T-cell (primary cell): ENCODE measurements at regions not wholly inside any gene's neighbourhood (a gene's known extent, or its start where the extent isn't known, plus 50 kb on each side); places are given as distances from the start of the nearest gene placed in this dataset.

ENCODE experiments used
- ATAC-seq, 4 experiments: fragments of 200-7000 bp in 3 of 4; fragments of 150-1000 bp in 1 of 4; cut with Tn5 transposase; replicated peaks in 1 of 4; 1 replicate in 3 of 4; 2 replicates in 1 of 4; pipeline ENCODE4 v1.10.0; 2021; ENCODE audit warnings: moderate library complexity in 3 of 4, mild to moderate bottlenecking in 2 of 4, moderate number of reproducible peaks in 1 of 4
- CTCF ChIA-PET, 2 donors: fragments of 300-600 bp; sonication (Branson Sonifier 250); formaldehyde crosslinking; loops; one replicate each; lab custom pipeline; 2022; ENCODE audit warnings: antibody characterized with exemption in 2 of 2; lab: Charles Lee
- POLR2A ChIA-PET, 2 donors: fragments of 300-600 bp; sonication (Branson Sonifier 250); formaldehyde crosslinking; loops; one replicate each; lab custom pipeline; 2022; ENCODE audit warnings: antibody characterized with exemption in 2 of 2; lab: Charles Lee
- DNase-seq, 35 experiments: peaks; one replicate each; pipeline versions ENCODE4 v3.0.0 to v3.0.0-alpha.2; 2013 to 2023
- H3K27ac ChIP-seq: one replicate; pipeline ENCODE4 v1.5.1; 2013; ENCODE audit warnings: low read length
- H3K27me3 ChIP-seq, 2 experiments: replicated peaks in 1 of 2; 1 replicate in 1 of 2; 2 replicates in 1 of 2; pipeline versions ENCODE4 v1.6.1 to v1.7.0; 2013; ENCODE audit warnings: low read length in 1 of 2, mixed read lengths in 1 of 2; ENCODE audit not compliant: control insufficient read depth in 2 of 2, insufficient read depth in 2 of 2; ENCODE audit errors: extremely low read depth in 1 of 2
- H3K36me3 ChIP-seq, 2 donors: 1 replicate in 1 of 2; 2 replicates in 1 of 2; pipeline versions ENCODE4 v1.6.1 to v1.7.0; 2013; ENCODE audit warnings: low read length in 1 of 2; ENCODE audit not compliant: control insufficient read depth in 2 of 2, insufficient read depth in 1 of 2; ENCODE audit errors: extremely low read depth in 1 of 2
- H3K4me1 ChIP-seq, 2 experiments: 1 replicate in 1 of 2; 2 replicates in 1 of 2; pipeline versions ENCODE4 v1.6.1 to v1.7.0; 2013; ENCODE audit warnings: low read length in 2 of 2, mixed read lengths in 1 of 2; ENCODE audit not compliant: insufficient read depth in 2 of 2, control insufficient read depth in 1 of 2; ENCODE audit errors: extremely low read depth in 1 of 2
- H3K4me3 ChIP-seq, 2 donors: 1 replicate in 1 of 2; 2 replicates in 1 of 2; pipeline versions ENCODE4 v1.5.1 to v1.7.0; 2013; ENCODE audit warnings: mild to moderate bottlenecking in 2 of 2, low read length in 1 of 2, moderate library complexity in 1 of 2; ENCODE audit not compliant: control insufficient read depth in 1 of 2; ENCODE audit errors: extremely low read depth in 1 of 2
- H3K9me3 ChIP-seq: 2 replicates; pipeline ENCODE4 v1.7.0; 2013
- H3K27ac Mint-ChIP-seq, 2 donors: one replicate each; pipeline ENCODE4 v1.8.0; 2020 to 2021; ENCODE audit warnings: mild to moderate bottlenecking in 2 of 2, mixed read lengths in 2 of 2
- H3K27me3 Mint-ChIP-seq, 2 donors: one replicate each; pipeline ENCODE4 v1.8.0; 2021 to 2022; ENCODE audit warnings: mixed read lengths in 2 of 2
- H3K36me3 Mint-ChIP-seq: one replicate; pipeline ENCODE4 v1.8.0; 2021; ENCODE audit warnings: mixed read lengths
- H3K4me1 Mint-ChIP-seq, 3 donors: one replicate each; pipeline ENCODE4 v1.8.0; 2020 to 2022; ENCODE audit warnings: mixed read lengths in 3 of 3, mild to moderate bottlenecking in 1 of 3
- H3K4me3 Mint-ChIP-seq, 3 donors: one replicate each; pipeline ENCODE4 v1.8.0; 2020 to 2022; ENCODE audit warnings: mild to moderate bottlenecking in 3 of 3, mixed read lengths in 3 of 3, moderate library complexity in 3 of 3
- H3K9me3 Mint-ChIP-seq, 3 donors: one replicate each; pipeline ENCODE4 v1.8.0; 2020 to 2022; ENCODE audit warnings: mixed read lengths in 3 of 3
- WGBS: methylation state at CpG from one replicate; pipeline ENCODE4 v1.1.5; 2013; ENCODE audit warnings: missing lambda C conversion rate; ENCODE audit not compliant: insufficient coverage; 5-methylcytosine and 5-hydroxymethylcytosine counted together

DNA sequence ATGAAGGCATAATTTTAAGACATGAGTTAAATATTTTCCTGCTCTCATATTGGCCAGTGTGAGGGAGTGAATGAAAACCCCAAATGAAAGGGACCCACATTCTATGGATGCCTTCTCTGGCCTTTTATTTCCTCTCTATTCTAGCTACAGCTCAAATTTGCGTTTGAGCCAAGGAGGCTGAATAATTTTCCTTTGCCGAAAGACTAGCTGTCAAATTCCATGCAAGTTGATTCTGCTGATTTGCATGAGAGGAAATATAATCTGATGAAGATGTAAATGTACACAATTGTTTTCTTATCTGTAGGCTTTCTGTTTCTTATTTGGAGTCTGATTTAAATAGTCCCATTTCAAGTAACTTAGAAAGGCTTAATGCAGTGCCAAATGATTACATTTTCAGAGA lies 438.4 kb upstream of the SPRED2 start:
- Mint-ChIP-seq H3K27me3 (peaks cover 6 to 14% of the 10 kb centered on the region in 2 donors), H3K36me3 (no peaks in the 10 kb centered on the region), H3K4me1 (no peaks in the 10 kb centered on the region), H3K9me3 (no peaks in the 10 kb centered on the region), H3K4me3 (no peak overlapping the region), H3K27ac (no peak overlapping the region)
- CTCF ChIA-PET = no interaction called here
- DNase-seq = no peak
- Histone ChIP-seq H3K27me3 (no peaks in the 10 kb centered on the region), H3K27ac (no peak overlapping the region), H3K9me3 (no peaks in the 10 kb centered on the region), H3K36me3 (no peaks in the 10 kb centered on the region), H3K4me3 (no peak overlapping the region), H3K4me1 (no peaks in the 10 kb centered on the region)
- WGBS = no CpG with 5 or more reads among the region's 2 CpGs
- ATAC-seq = no peak
- POLR2A ChIA-PET = no interaction called here

- H3K27me3 ChIP-seq = no peaks in the 10 kb centered on the region
- H3K36me3 ChIP-seq = no peaks in the 10 kb centered on the region
- peaks cover 6 to 14% of the 10 kb centered on the region in 2 donors for H3K27me3 Mint-ChIP-seq
- 20% methylated on average over 1 of the region's 5 CpGs for WGBS
- H3K27ac Mint-ChIP-seq = no peak overlapping the region
- no peak for ATAC-seq
- no peaks in the 10 kb centered on the region for H3K9me3 ChIP-seq
- no peak for DNase-seq
- no peak overlapping the region for H3K27ac ChIP-seq
- no peaks in the 10 kb centered on the region for H3K9me3 Mint-ChIP-seq
- H3K4me3 ChIP-seq = no peak overlapping the region
- H3K4me1 Mint-ChIP-seq = no peaks in the 10 kb centered on the region
- ChIA-PET POLR2A (no interaction called here), CTCF (no interaction called here)
- H3K4me1 ChIP-seq = no peaks in the 10 kb centered on the region
- no peaks in the 10 kb centered on the region for H3K36me3 Mint-ChIP-seq
- H3K4me3 Mint-ChIP-seq = no peak overlapping the region
These were observed 436.9 kb upstream of the SPRED2 start for GRCh38 chr2:65869296-65869695.

DNA sequence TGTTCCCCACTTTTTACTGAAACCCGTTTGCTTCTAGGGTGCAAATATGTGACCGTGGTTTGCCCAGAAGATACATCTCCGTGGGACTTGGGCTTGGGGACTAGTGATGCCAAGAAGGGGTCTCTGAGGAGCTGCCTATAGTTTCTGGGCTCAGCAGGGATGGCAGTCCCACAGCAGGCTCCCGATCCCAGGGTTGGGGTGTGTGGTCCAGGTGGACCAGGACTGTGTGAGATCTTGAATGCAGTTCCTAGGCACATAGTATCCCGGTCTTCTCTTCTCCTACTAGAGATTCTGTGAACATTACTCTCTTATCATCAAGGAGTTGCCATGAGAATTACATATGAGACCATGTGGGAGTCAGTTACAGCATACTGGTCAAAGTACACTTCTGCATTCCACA lies 435.8 kb upstream of the SPRED2 start:
- Histone ChIP-seq H3K27ac (no peak overlapping the region), H3K9me3 (no peaks in the 10 kb centered on the region), H3K36me3 (no peaks in the 10 kb centered on the region), H3K4me3 (no peak overlapping the region), H3K4me1 (no peaks in the 10 kb centered on the region), H3K27me3 (no peaks in the 10 kb centered on the region)
- CTCF ChIA-PET = no interaction called here
- ATAC-seq (no peak), DNase-seq (no peak)
- 79% methylated on average over 2 of the region's 5 CpGs for WGBS
- Mint-ChIP-seq H3K9me3 (no peaks in the 10 kb centered on the region), H3K27me3 (peaks cover 6 to 14% of the 10 kb centered on the region in 2 donors), H3K4me1 (no peaks in the 10 kb centered on the region), H3K4me3 (no peak overlapping the region), H3K27ac (no peak overlapping the region), H3K36me3 (no peaks in the 10 kb centered on the region)
- POLR2A ChIA-PET = no interaction called here

DNA sequence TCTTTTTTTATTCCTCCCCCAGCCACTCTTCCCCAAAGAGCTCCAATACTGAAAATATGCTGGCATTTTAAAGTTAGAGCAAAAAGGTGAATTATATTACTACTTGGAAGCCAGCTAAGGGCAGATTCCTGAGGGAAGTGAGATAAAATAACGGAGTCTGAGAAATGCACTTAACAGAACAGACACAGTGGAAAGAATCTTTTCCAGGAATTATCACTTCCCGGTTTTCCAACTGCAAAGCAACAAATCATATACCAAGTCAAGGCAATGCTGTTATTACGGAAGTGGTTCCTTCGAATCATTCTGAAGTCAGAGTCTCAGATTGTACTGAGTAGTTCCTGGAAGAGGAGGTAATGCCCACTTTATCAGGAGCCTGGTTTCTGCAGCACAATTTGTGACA lies 435.0 kb upstream of the SPRED2 start:
- Histone ChIP-seq H3K4me3 (no peak overlapping the region), H3K27ac (no peak overlapping the region), H3K9me3 (no peaks in the 10 kb centered on the region), H3K27me3 (no peaks in the 10 kb centered on the region), H3K4me1 (no peaks in the 10 kb centered on the region), H3K36me3 (no peaks in the 10 kb centered on the region)
- H3K36me3 Mint-ChIP-seq = no peaks in the 10 kb centered on the region
- no peak for ATAC-seq
- no peak for DNase-seq
- peaks cover 6 to 14% of the 10 kb centered on the region in 2 donors for H3K27me3 Mint-ChIP-seq
- ChIA-PET CTCF (no interaction called here), POLR2A (no interaction called here)
- WGBS = no CpG with 5 or more reads among the region's 4 CpGs
- no peaks in the 10 kb centered on the region for H3K4me1 Mint-ChIP-seq
- no peak overlapping the region for H3K4me3 Mint-ChIP-seq
- no peaks in the 10 kb centered on the region for H3K9me3 Mint-ChIP-seq
- H3K27ac Mint-ChIP-seq = no peak overlapping the region

- no peak overlapping the region for H3K27ac Mint-ChIP-seq
These were observed 433.7 kb upstream of the SPRED2 start for GRCh38 chr2:65866148-65866547.

GRCh38 chr2:65864619-65865018 lies 432.2 kb upstream of the SPRED2 start:
- H3K4me1 Mint-ChIP-seq = no peaks in the 10 kb centered on the region
- Histone ChIP-seq H3K9me3 (no peaks in the 10 kb centered on the region), H3K4me3 (no peak overlapping the region), H3K36me3 (no peaks in the 10 kb centered on the region), H3K27ac (no peak overlapping the region), H3K27me3 (peaks cover 0 to 2% of the 10 kb centered on the region in 2 experiments), H3K4me1 (no peaks in the 10 kb centered on the region)
- POLR2A ChIA-PET = interaction anchor here in 1 of 2 donors (0.6 kb wide), 1 partner anchor 1144 kb away, joined by 3 read pairs; no protein-coding TSS in a partner anchor
- no peaks in the 10 kb centered on the region for H3K36me3 Mint-ChIP-seq
- H3K4me3 Mint-ChIP-seq = no peak overlapping the region
- DNase-seq = no peak
- WGBS = 100% methylated on average over 1 of the region's 5 CpGs
- no peak for ATAC-seq
- CTCF ChIA-PET = no interaction called here
- peaks cover 3 to 11% of the 10 kb centered on the region in 2 donors for H3K27me3 Mint-ChIP-seq
- no peak overlapping the region for H3K27ac Mint-ChIP-seq
- H3K9me3 Mint-ChIP-seq = no peaks in the 10 kb centered on the region

More at GRCh38 chr2:65866148-65866547, 433.7 kb upstream of the SPRED2 start:
- ATAC-seq (no peak), DNase-seq (no peak)
- no peaks in the 10 kb centered on the region for H3K4me1 Mint-ChIP-seq
- Histone ChIP-seq H3K4me3 (no peak overlapping the region), H3K27me3 (peaks cover 0 to 2% of the 10 kb centered on the region in 2 experiments), H3K27ac (no peak overlapping the region), H3K9me3 (no peaks in the 10 kb centered on the region), H3K4me1 (no peaks in the 10 kb centered on the region), H3K36me3 (no peaks in the 10 kb centered on the region)
- peaks cover 6 to 14% of the 10 kb centered on the region in 2 donors for H3K27me3 Mint-ChIP-seq
- no peak overlapping the region for H3K4me3 Mint-ChIP-seq
- WGBS = no CpG with 5 or more reads among the region's 3 CpGs
- POLR2A ChIA-PET = no interaction called here
- no peaks in the 10 kb centered on the region for H3K36me3 Mint-ChIP-seq
- CTCF ChIA-PET = no interaction called here
- no peaks in the 10 kb centered on the region for H3K9me3 Mint-ChIP-seq

DNA sequence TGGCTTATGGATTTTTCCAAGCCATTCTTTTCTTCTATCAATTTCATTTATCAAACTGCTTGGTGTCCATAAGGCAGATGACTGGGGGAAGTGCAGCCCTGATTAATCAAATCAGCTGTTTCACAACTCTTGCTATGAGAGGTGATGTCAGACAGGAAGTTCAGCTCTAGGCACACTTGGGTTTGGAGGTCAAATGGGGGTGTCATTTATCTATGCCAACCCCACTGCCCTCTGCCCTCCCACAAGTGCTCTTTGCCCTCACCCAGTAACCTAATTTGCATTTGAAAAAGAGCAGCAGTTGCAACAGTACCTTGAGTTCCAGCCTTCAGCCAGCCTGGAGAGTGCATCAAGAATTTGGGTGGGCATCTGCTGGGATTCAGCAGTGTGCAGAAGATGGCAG lies 431.3 kb upstream of the SPRED2 start:
- Histone ChIP-seq H3K27ac (no peak overlapping the region), H3K9me3 (no peaks in the 10 kb centered on the region), H3K27me3 (peaks cover 0 to 2% of the 10 kb centered on the region in 2 experiments), H3K4me1 (no peaks in the 10 kb centered on the region), H3K36me3 (no peaks in the 10 kb centered on the region), H3K4me3 (no peak overlapping the region)
- peaks cover 3 to 9% of the 10 kb centered on the region in 2 donors for H3K27me3 Mint-ChIP-seq
- POLR2A ChIA-PET = no interaction called here
- ATAC-seq = no peak
- CTCF ChIA-PET = no interaction called here
- no peak overlapping the region for H3K4me3 Mint-ChIP-seq
- no peak for DNase-seq
- H3K9me3 Mint-ChIP-seq = no peaks in the 10 kb centered on the region
- H3K4me1 Mint-ChIP-seq = no peaks in the 10 kb centered on the region
- H3K36me3 Mint-ChIP-seq = no peaks in the 10 kb centered on the region
- H3K27ac Mint-ChIP-seq = no peak overlapping the region
